Loucy (cell line): ENCODE measurements at regions not wholly inside any gene's neighbourhood (a gene's known extent, or its start where the extent isn't known, plus 50 kb on each side); places are given as distances from the start of the nearest gene placed in this dataset.

Experiments
- EZH2phosphoT487 ChIP-seq: fragments of 200-600 bp; IDR thresholded peaks from 2 replicates; pipeline ENCODE4 v1.6.1; 2018; ENCODE audit warnings: antibody characterized with exemption, mild to moderate bottlenecking, moderate library complexity, borderline replicate concordance
- TF ChIP-seq, protein P1 (sequence below): fragments of 200-600 bp; sonication (generic); conservative IDR thresholded peaks from 2 replicates; pipeline ENCODE4 v1.5.1; 2014; ENCODE audit warnings: mild to moderate bottlenecking, antibody characterized with exemption, low read length

DNA sequence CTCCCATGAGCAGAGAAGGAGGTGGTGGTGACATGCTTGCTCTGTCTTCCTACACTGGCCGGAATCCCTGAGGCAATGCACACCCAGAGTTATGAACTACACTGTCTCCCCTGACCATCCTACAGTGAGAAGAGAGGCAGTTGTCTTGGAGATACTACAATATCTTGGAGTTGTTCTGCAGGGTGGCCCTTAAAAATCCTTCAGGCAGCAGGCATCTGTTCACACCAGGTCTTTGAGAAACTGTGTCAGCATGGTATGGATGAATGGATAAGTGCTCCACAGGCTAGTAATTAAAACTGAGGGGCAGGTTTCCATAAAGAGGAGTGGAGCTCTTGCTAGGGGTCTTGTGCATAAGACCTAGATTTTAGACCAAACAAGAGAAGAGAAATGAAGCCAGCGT is 223.7 kb upstream of the COPS8 start:
- TF ChIP-seq, protein P1, sequence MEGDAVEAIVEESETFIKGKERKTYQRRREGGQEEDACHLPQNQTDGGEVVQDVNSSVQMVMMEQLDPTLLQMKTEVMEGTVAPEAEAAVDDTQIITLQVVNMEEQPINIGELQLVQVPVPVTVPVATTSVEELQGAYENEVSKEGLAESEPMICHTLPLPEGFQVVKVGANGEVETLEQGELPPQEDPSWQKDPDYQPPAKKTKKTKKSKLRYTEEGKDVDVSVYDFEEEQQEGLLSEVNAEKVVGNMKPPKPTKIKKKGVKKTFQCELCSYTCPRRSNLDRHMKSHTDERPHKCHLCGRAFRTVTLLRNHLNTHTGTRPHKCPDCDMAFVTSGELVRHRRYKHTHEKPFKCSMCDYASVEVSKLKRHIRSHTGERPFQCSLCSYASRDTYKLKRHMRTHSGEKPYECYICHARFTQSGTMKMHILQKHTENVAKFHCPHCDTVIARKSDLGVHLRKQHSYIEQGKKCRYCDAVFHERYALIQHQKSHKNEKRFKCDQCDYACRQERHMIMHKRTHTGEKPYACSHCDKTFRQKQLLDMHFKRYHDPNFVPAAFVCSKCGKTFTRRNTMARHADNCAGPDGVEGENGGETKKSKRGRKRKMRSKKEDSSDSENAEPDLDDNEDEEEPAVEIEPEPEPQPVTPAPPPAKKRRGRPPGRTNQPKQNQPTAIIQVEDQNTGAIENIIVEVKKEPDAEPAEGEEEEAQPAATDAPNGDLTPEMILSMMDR = no peak
- no peak for TF ChIP-seq EZH2phosphoT487
